Endothelial cell of umbilical vein (primary cell): ENCODE measurements at regions not wholly inside any gene's neighbourhood (a gene's known extent, or its start where the extent isn't known, plus 50 kb on each side); places are given as distances from the start of the nearest gene placed in this dataset.

Source experiments
- BruUV-seq: library from RNA; stranded (reverse); fragments of 400-500 nt; replicated peaks from 2 replicates; lab custom pipeline; 2021; lab: Mats Ljungman, UMichigan
- CTCF ChIA-PET: fragments of 300-600, 350-600 bp; sonication (Branson Sonifier 250); formaldehyde crosslinking; loops from one replicate; lab custom pipeline; 2021; ENCODE audit warnings: antibody characterized with exemption, inconsistent platforms; lab: Charles Lee
- POLR2A ChIA-PET: fragments of 300-600, 350-600 bp; sonication (Branson Sonifier 250); formaldehyde crosslinking; loops from one replicate; lab custom pipeline; 2021; ENCODE audit warnings: antibody characterized with exemption, inconsistent platforms; lab: Charles Lee
- DNase-seq: peaks from one replicate; pipeline ENCODE4 v3.0.0-alpha.2; 2011; ENCODE audit warnings: low read depth, low spot score
- FAIRE-seq: peaks from 2 replicates; lab custom pipeline; 2011; peaks lifted over from hg19 to GRCh38; lab: Jason Lieb, UNC
- H2AFZ ChIP-seq: 2 replicates; pipeline ENCODE4 v1.6.0; 2012; ENCODE audit warnings: low read depth, low read length, control low read depth, inconsistent platforms
- H3K27ac ChIP-seq: 2 replicates; pipeline ENCODE4 v1.5.1; 2011; ENCODE audit warnings: low read depth, mild to moderate bottlenecking, control low read depth, low read length, moderate library complexity; ENCODE audit not compliant: insufficient read depth
- H3K27me3 ChIP-seq, 2 experiments: 2 replicates each; pipeline versions ENCODE4 v1.6.0 to v1.6.1; 2011; ENCODE audit warnings: low read length in 2 of 2, mixed read lengths in 1 of 2; ENCODE audit not compliant: control insufficient read depth in 2 of 2, insufficient read depth in 2 of 2
- H3K36me3 ChIP-seq, 2 experiments: 2 replicates in 1 of 2; 3 replicates in 1 of 2; pipeline ENCODE4 v1.5.1; 2011; ENCODE audit warnings: low read length in 2 of 2, mild to moderate bottlenecking in 1 of 2, moderate library complexity in 1 of 2; ENCODE audit not compliant: control insufficient read depth in 2 of 2, insufficient read depth in 2 of 2; ENCODE audit errors: extremely low read depth in 1 of 2
- H3K4me1 ChIP-seq: 3 replicates; pipeline ENCODE4 v1.5.1; 2011; ENCODE audit warnings: mild to moderate bottlenecking, low read length; ENCODE audit not compliant: control insufficient read depth, insufficient read depth; ENCODE audit errors: extremely low read depth
- H3K4me2 ChIP-seq: 2 replicates; pipeline ENCODE4 v1.6.1; 2011; ENCODE audit warnings: low read length, control low read depth, mixed read lengths; ENCODE audit not compliant: insufficient read depth
- H3K4me3 ChIP-seq, 3 experiments: fragments of 200-600 bp in 1 of 3; sonication (generic), shearing (Covaris generic) in 1 of 3; replicated peaks in 1 of 3; 2 replicates each; pipeline ENCODE4 v1.5.1; 2011 to 2016; ENCODE audit warnings: control low read depth in 3 of 3, low read length in 3 of 3, mild to moderate bottlenecking in 2 of 3, inconsistent platforms in 1 of 3, low read depth in 1 of 3, moderate library complexity in 1 of 3; ENCODE audit not compliant: insufficient read depth in 1 of 3
- H3K79me2 ChIP-seq: 2 replicates; pipeline ENCODE4 v1.6.0; 2012; ENCODE audit warnings: low read length, inconsistent platforms; ENCODE audit not compliant: control insufficient read depth, insufficient read depth
- H3K9ac ChIP-seq: replicated peaks from 2 replicates; pipeline ENCODE3; 2011; ENCODE audit warnings: low read length, control low read depth; ENCODE audit not compliant: insufficient read depth; ENCODE audit errors: extremely low read depth
- H3K9me1 ChIP-seq: replicated peaks from 3 replicates; pipeline ENCODE4 v1.6.0; 2011; ENCODE audit warnings: mild to moderate bottlenecking, low read length; ENCODE audit not compliant: control insufficient read depth, insufficient read depth; ENCODE audit errors: extremely low read depth
- H3K9me3 ChIP-seq: replicated peaks from 2 replicates; pipeline ENCODE4 v1.5.1; 2012; ENCODE audit warnings: low read length, inconsistent platforms; ENCODE audit not compliant: control insufficient read depth, insufficient read depth
- H4K20me1 ChIP-seq: replicated peaks from 2 replicates; pipeline ENCODE3; 2011; ENCODE audit warnings: mild to moderate bottlenecking, low read length; ENCODE audit not compliant: control insufficient read depth, insufficient read depth; ENCODE audit errors: extremely low read depth
- CTCF ChIP-seq, 2 donors: IDR thresholded peaks; 1 replicate in 1 of 2; 2 replicates in 1 of 2; pipeline ENCODE4 v1.5.1; 2011; ENCODE audit warnings: low read length in 2 of 2, mild to moderate bottlenecking in 2 of 2, moderate library complexity in 2 of 2, control low read depth in 1 of 2, inconsistent platforms in 1 of 2, low read depth in 1 of 2; ENCODE audit not compliant: insufficient read depth in 1 of 2; ENCODE audit errors: extremely low read depth in 1 of 2
- JUN ChIP-seq: IDR thresholded peaks from 2 replicates; pipeline ENCODE4 v1.6.1; 2011; ENCODE audit warnings: borderline replicate concordance, low read depth; ENCODE audit not compliant: insufficient read length, insufficient read depth
- MAX ChIP-seq: IDR thresholded peaks from 2 replicates; pipeline ENCODE4 v1.6.1; 2011; ENCODE audit not compliant: insufficient read depth, insufficient read length
- MYC ChIP-seq: IDR thresholded peaks from one replicate; pipeline ENCODE4 v1.6.1; 2011; ENCODE audit warnings: mild to moderate bottlenecking, low read depth, low read length
- dilution Hi-C: fragments of 300-500 bp; cut with MboI; formaldehyde crosslinking; loops from one replicate; pipeline ENCODE4 v1.15.0; 2019; ENCODE audit warnings: low sequenced_read_pairs; ENCODE audit not compliant: extremely low pct_ligation_motif_present
- intact Hi-C: fragments of 100-400 bp; cut with micrococcal nuclease; formaldehyde crosslinking; loops from one replicate; pipeline ENCODE4 v1.10.0; 2022

- Histone ChIP-seq H3K4me3 (no peak overlapping the region), H3K9me1 (no peaks in the 10 kb centered on the region), H3K9ac (no peak overlapping the region), H4K20me1 (no peaks in the 10 kb centered on the region), H3K4me2 (no peak overlapping the region), H3K79me2 (no peaks in the 10 kb centered on the region), H3K9me3 (peaks cover 2% of the 10 kb centered on the region), H3K36me3 (no peaks in the 10 kb centered on the region), H3K27ac (no peak overlapping the region), H3K4me1 (no peaks in the 10 kb centered on the region), H2AFZ (no peak overlapping the region), H3K27me3 (no peaks in the 10 kb centered on the region)
- intact Hi-C loops, result loop anchor here (10.0 kb wide), 1 partner anchor 46 kb away; no protein-coding TSS in a partner anchor
- ChIA-PET POLR2A (no interaction called here), CTCF (no interaction called here)
- TF ChIP-seq MYC, result no peak
- FAIRE-seq (no peak), DNase-seq (no peak)
- BruUV-seq, result no TSS peak
- dilution Hi-C loops, result no loop called here
Observed at GRCh38 chr18:14928396-14928795, 180.4 kb downstream of the ANKRD30B start.

- TF ChIP-seq MYC, result no peak
- TF ChIP-seq JUN, result no peak
- TF ChIP-seq MAX, result no peak
- TF ChIP-seq CTCF (IDR thresholded peaks at IDR 0.05; ENCODE audit: extremely low read depth in 1 of 2, insufficient read depth in 1 of 2, low read depth in 1 of 2, low read length in 2 of 2), result no peak
- dilution Hi-C loops, result no loop called here
- BruUV-seq, result no TSS peak
- no peak for DNase-seq
- H3K27me3 ChIP-seq, result no peaks in the 10 kb centered on the region
- POLR2A ChIA-PET, result no interaction called here
- intact Hi-C loops, result no loop called here
- no peak overlapping the region for H3K4me3 ChIP-seq
- no peaks in the 10 kb centered on the region for H3K79me2 ChIP-seq
- H3K27ac ChIP-seq, result no peak overlapping the region
- no peaks in the 10 kb centered on the region for H3K4me1 ChIP-seq
- no peaks in the 10 kb centered on the region for H3K9me3 ChIP-seq
- H3K36me3 ChIP-seq, result no peaks in the 10 kb centered on the region
- no peak for FAIRE-seq
- H3K9ac ChIP-seq, result no peak overlapping the region
- CTCF ChIA-PET, result no interaction called here
- no peak overlapping the region for H3K4me2 ChIP-seq
- H2AFZ ChIP-seq, result no peak overlapping the region
- H3K9me1 ChIP-seq, result no peaks in the 10 kb centered on the region
- H4K20me1 ChIP-seq, result no peaks in the 10 kb centered on the region
Observed at GRCh38 chr18:14930076-14930475, 182.1 kb downstream of the ANKRD30B start.
